ENCODE measurements at regions not wholly inside any gene's neighbourhood (a gene's known extent, or its start where the extent isn't known, plus 50 kb on each side); places are given as distances from the start of the nearest gene placed in this dataset.
"Not testable (repeated sequence)": the region's sequence is repeated elsewhere in the genome, so short reads cannot be mapped to it uniquely, and the experiment has no call there.

DNA sequence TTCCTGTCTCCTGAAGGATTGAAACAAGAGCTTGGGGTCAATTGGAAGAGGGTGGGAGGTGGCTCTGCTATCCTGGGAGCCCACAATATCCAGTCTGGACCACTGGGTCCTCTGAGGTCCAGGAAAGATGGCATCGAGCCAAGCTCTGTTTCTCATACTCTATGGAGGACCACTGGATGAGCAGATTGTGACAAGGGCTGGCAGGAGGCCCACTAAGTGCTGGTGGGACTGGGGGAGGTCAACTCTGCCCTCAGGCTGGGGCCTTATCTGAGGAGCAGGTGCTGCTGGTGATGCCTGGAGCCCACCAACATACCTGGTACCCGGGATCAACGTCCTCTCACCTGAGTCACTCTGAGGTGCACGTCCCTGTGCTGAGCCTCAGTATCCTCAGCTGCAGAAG, 142.4 kb downstream of the NDUFA10 start:
- DNase-seq: no peak

DNA sequence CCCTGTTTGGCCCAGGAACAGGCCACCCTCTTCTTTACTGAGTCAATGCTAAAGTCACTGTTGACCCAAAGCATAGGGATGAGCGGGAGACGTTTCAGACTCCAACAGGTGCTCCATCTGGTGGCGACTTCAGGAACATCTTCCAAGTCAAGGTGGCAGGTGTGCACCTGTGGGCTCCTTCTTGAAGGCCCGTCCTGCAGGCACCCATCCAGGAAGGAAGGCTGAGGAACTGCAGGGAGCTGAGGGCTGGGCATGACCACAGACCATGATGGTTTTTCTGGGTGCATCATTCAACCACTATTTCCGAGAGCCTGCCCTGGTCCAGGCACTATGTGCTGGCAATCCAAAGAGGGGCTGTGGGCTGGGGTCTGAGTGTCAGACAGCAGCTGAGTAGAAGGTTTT, 142.8 kb downstream of the NDUFA10 start:
- DNase-seq: peak; percentile 65

DNA sequence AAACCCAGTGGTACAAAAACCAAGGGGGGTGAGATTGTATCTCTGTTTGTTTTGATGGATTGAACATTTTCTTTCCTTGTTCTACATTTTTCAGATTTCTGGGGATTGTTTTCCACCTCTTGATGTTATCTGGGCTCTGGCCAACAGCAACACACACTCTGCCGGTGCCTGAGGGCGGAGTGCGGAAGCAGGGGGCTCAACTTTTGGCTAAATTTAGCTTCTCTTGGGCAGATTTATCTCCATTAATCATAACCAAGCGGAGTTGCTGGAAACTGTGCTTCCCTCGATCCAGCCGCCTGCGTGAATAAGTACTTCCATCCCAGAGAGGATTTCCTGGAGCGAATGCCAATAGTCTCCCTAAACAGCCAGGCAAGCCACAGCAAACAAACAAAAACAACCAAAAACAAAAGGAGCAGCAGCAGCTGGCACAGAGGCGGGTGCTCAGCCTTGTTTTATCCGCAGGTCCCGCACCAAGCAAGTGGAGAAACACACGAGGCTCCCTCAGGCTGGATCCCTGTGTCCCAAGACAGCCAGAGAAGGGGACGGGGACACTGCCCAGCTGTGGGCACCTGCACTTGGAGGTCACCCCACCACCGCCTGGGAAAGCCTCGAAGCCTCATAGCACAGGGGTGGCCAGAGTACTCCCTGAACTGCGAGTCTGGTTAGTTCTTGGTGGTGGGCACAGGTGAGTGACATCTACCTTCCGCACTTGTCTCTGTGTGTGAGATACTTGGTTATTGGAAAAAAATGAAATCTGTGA, 143.4 kb downstream of the NDUFA10 start:
- peak; percentile 69 for DNase-seq

DNA sequence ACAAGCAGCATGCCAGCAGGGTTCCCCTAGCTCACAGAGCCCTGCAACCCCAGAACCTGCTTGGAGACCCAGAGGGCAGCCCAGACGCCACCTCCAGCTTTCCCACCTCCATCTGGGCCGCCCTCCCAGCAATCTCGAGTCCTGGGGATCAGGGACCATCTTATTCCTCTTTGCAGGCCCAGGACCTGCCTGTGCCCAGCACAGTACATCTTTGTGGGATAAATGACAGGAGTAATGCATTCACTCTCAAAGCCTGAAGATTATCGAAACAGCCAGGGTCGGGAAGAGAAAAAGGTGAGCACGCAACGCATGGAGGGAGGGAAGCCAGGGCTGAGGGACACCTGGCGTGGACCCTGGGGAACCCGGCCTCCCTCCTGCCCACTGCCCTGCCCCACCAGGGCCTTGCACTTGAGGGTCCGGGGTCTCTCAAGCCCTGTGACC, 144.1 kb downstream of the NDUFA10 start:
- no peak for DNase-seq

DNA sequence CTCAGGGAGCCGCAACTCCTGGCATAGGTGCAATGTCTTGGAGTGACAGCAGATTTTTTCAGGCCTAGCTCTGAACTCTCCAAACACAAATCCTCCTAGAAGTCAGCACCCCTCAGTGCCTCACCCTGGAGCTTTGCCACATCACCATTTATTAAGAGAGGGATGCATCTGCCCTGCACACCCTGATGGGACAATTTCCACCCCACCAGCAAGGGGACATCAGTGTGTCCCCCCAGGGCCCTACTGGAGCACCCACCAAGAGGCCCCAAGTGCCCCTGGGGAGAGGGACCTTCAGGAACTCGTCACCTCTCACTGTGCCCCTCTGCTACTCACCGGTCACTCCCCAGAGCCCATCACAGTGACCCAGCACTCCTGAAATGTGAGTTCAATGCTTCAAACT, 144.7 kb downstream of the NDUFA10 start:
- no peak for DNase-seq

DNA sequence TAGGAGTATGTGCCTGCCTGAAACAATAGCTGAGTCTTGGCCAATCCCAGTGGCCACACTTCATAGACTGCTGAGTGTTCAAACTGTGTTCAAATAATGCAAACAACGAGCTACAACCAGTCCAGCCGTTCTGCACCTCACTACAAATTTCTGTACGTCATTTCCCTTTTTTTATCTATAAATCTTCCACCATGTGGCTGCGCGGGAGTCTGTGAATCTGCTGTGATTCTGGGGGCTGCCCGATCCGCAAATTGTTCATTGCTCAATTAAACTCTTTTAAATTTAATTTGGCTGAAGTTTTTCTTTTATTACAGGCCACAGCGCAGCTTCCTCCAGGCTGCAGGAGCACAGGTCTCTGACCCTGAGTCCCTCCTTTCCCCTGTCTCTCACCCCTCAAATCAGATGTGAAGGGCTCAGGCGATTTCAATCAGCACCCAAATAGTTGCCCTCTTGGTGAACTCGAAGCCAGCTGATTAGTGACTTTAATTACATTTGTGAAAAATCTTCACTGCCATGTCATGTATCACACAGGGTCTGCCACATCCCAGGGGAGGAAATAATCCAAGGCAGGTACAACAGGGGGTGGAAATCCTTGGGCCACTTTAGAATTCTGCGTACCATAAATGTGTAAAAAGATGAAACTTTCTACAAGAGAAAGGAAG, 145.6 kb downstream of the NDUFA10 start:
- no peak for DNase-seq

DNA sequence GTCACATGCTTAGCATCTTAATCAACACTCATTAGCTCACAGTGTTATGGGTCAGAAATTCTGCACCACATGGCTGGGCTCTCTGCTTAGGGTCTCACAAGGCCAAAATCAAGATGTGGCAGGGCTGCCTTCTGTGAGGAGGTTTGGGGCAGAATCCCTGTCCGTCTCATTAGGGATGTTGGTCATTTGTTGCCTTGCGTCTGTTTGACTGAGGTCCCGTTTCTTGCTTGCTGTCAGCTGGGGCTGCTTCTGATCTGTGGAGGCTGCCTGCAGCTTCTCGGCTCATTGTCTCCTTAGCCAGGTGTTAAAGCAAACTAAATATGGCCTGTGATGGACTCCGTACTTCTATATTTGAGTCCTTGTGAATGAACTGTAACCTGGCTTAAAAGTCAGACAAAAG, 146.5 kb downstream of the NDUFA10 start:
- DNase-seq: no peak

DNA sequence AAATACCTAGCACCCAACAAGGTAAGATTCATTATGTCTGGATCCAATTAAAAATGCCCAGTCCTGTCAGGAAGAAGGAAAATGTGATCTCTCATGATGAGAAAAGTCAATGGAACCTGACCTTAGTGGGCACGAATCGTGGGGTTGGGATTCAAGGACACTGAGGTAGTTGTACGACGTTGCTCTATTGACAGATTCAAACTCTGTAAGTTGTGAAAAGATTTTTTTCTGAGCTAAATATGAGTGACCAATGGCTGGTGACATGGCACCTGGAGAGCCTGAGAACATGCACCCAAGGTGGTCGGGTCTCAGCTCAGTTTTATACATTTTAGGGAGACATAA, 148.2 kb downstream of the NDUFA10 start:
- no peak for DNase-seq

DNA sequence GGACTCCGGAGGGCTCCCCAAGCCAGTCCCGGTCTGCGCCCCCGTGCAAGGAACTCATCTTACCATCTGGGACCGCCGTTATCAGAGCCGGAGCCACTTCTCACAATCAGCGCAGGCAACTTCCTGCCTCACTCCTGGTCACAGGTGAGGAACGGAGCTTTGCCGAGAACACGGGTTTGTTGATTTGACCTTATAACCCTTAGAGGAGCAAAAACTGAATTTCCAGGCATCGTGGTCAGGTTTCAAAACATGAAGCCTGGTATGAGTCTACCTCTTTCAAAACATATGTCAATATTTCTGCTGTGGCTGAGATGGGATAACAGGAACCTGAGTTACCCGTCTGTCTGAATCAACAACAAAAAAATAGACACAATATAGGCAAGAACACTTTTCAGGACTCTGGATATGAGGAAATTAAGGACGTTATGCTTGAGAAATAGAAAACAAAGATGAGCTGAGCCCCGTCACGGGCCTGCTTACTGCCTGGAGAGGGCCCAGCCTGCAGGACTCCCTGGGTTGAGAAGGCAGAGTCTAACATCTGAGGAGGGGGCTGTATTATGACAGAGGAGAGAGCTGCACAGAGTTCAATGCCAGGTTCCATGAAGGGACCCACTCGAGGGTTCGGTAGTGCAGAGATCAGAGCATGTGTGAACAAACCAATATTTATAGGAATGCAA, 148.7 kb downstream of the NDUFA10 start:
- no peak for DNase-seq

DNA sequence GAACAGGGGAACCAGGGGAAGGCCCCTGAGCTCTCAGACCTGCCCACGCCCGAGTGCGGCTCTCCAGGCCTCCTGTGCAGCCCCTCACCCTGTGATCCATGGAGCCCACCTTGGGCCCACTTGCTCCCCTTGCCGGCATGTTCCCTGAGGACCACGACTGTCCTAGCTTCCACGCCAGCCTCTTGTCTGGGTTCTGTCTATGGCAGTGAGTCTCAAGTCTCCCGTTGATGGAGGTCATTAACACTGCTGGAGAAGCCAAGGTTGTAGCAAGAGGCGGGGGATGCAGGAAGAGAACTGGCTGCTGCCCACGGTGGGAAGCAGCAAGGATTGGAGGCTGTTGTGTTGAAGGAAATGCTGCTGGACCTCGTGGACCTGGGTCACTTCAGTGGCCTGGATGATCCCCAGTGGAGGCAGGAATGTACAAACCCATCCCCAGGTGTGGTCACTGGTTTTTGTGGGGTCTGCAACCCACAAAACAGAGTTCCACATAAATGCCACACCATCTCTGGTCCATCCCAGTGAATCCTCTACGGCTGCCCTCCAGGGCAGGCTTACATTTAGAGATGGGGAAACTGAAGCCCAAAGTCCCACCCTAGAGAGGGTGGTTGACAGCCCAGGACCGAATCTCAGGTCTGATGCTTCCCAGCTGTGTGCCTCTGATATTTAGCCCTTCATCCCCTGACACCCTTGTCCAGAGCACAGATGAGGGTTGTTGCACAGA, 150.3 kb downstream of the NDUFA10 start:
- DNase-seq: no peak

DNA sequence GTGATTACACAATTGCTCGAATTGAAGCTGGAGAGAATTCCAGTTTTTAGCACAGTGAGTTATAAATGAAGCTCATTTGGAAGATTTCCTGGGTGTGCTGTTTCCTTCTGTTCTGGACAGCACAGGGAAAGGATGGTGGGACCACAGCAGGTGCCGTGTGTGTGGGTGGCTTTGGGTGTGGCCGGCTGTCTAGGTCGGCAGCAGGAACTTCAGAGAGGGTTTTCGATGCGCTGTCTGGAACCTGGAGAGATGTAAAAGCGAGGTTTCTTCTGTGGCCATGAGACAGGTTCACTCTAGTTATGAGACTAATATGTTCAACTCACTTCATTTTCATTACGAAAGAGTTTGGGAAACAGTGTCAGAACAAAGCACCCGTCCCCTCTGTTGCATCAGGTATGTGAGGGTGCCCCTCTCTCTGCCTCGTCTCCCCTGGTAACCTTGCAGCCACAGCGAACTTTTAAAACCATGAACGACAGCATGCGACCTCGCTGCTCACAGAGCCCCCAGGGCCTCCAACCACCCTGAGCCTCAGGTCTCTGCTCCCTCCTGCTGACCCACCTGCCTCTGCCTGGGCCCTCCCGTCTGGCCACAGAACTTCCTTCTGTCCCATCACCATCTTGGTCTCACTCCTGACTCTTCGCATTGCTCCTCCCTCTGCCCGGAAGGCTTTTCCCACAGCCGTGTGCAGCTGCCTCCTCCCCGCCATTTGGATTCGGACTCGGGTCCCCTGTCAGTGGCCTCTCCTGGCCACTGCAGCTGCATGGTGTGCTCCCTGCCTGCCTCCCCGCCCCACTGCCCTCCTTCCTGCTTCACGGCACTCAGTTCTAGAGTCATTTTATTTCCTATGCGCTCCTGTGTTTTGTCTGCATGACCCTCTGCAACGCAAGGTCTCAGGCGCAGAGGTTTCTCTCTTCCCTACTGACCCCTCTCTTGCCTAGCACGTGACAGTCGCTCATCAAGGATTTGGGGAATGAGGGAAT, 151.2 kb downstream of the NDUFA10 start:
- DNase-seq: no peak

DNA sequence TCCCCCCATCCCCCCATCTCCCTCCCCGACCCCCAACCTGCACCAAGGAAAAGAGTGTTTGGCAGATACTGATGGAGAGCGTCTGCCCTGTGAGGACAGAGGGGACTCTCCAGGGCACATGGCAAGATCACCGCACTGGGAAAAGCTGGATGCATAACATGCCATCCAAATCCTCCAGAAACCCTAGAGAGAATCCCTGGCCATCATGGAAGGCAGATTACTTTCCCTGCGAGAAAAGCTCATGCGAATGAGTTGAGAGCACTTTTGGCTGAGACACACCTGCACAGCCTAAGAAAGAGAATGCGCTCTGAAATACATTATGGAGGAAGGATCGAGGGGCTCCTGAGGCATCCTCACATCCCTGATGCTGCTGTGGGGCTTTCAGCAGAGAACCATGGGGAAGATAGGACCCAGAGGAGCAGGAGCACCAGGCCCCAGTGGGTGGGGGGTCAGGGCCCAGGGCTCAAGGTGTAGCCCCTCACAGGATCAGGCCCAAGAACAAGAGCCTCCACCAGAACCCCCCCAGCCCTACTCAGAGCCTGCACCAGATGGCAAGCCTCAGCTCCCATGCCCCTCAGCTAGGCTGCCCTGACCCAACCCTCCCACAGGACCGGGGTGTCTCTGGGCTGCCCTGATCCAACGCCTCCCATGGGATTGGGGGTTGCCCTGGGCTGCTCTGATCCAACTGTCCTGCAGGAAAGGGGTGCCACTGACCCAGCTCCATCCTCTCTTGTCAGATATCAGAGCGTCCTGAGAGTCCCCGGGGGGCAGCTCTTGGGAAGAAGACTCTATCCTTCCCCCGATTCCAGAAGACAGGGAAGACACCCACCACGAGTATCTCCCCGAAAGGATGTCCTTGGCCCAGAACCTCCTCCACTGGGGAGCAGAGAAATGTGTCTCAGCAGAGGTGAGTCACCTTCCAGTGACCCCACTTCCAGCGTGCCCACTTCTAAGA, 153.4 kb downstream of the NDUFA10 start:
- no peak for DNase-seq

DNA sequence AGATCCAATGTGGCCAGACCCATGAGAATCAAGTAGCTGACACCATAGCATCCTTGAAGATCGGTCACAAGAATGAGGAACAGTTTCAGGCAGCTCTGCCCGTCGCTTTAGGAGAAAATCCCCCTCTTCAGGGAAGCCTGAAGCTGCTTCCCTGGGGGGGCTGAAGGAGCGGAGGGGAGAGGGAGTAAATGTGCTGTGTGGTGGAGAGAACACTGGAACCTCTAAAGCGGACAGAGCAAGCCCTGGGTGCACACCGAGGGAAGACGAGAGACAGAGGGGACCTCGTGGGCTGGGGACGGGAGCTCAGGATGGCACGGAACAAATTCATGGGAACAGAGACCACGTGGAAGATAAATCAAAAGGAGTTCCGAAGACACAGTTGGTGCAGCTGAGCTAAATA, 154.3 kb downstream of the NDUFA10 start:
- DNase-seq: no peak

DNA sequence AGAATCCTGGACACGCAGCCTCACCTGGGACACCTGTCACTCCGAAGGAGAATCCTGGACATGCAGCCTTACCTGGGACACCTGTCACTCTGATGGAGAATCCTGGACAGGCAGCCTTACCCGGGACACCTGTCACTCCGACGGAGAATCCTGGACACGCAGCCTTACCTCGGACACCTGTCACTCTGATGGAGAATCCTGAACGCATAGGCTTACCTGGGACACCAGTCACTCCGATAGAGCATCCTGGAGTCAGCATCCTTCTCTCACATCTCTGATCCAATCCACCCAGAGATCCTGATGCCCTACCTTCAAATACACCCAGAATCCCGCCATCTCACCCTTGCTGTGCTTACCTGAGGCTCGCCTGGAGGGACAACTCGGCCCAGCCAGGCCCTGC, 154.9 kb downstream of the NDUFA10 start:
- no peak for DNase-seq

DNA sequence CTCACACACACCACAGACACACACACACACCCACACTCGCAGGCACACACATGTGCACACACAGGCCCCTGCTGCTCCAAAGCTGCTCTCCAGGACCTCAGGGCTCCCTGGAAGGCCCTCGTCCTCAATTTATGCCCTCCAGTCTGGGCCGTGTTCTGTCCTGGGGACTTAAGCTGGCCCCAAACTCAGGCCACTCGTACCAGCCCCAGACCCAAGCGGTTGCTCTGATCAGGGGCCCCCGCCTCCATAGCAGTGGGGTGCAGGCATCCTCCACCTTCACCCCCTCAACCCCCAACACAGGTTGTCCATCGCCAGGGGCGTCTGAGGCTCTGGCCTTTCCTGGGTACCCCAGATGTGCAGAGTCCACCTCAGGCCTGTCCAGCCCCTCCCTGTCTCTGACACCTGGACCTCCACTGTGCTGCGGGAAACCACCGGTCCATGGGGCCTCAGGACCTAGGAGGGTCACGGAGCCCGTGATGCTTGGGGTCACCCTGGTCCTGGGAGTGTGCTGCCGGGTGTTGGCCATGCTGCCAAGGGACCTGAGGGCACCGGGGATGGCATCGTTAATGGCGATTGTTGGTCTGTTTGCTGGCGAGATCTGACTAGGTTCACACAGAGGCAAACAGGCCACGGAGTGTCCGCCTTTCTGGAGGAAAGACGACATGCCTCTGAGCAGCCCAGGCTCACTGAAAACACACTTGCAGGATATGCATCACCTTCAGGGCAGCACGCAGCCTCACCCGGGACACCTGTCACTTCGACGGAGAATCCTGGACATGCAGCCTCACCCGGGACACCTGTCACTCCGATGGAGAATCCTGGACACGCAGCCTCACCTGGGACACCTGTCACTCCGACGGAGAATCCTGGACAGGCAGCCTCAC, 155.6 kb downstream of the NDUFA10 start:
- no peak for DNase-seq

DNA sequence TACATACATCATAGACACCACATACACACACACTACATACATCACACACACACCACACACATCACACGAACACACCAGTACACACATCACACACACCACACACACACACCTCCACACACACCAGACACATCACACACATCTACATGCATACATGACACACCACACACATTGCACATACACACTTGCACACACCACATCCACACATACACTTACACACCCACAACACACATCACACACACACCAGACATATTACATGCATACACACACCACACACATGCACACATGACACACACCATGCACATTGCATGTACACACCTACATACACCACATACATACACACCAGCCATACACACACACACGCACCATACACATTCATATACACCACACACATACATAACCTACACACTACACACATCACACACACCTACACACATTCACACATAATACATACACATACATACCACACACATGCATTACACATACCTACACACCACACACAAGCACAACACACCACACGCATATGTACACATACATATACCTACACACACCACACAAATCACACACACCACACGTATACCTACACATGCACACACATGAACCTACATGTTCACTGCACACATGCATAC, 156.5 kb downstream of the NDUFA10 start:
- DNase-seq: no peak

DNA sequence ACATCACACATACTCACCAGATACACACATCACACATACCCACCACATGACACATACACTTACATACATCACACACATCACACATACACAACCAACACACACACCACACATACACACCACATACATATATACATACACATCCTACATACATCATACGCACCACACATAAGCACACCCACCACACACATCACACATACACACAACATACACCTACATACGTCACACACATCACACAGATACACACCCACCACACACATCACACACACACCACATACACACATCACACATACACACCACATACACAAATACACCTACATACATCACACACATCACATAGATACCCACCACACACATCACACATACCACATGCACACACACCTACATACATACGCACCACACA, 158.4 kb downstream of the NDUFA10 start:
- no peak for DNase-seq

DNA sequence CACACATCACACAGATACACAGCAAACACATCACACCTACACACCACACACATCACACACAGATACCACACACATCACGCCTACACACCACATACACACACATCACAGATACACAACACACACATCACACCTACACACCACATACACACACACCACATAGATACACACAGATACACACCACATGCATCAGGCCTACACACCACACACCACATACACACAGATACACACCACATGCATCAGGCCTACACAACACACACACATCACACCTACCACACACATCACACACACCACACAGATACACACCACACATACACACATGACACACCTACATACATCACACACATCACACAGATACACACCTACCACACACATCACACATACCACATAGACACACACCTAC, 158.8 kb downstream of the NDUFA10 start:
- DNase-seq: no peak

DNA sequence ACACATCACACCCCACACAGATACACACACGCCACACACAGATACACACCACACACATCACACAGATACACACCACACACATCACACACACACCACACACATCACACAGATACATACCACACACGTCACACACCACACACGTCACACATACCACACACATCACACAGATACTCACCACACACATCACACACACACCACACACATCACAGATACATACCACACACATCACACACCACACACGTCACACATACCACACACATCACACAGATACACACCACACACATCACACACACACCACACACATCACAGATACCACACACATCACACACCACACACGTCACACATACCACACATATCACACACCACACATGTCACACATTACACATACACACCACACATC, 159.3 kb downstream of the NDUFA10 start:
- not testable (repeated sequence) for DNase-seq
